SJSA1 (cell line): ENCODE measurements at regions not wholly inside any gene's neighbourhood (a gene's known extent, or its start where the extent isn't known, plus 50 kb on each side); places are given as distances from the start of the nearest gene placed in this dataset.

ENCODE experiments used
- DNase-seq, 2 experiments: peaks; one replicate each; pipeline ENCODE4 v3.0.0-alpha.2; 2015 to 2020; ENCODE audit warnings: low spot score in 2 of 2, low read depth in 1 of 2
- H3K27ac ChIP-seq: fragments of 250-450 bp; sonication (Bioruptor Pico); 2 replicates; pipeline ENCODE4 v1.5.1; 2020; ENCODE audit warnings: mild to moderate bottlenecking, moderate library complexity
- H3K27me3 ChIP-seq: fragments of 250-450 bp; sonication (Bioruptor Pico); replicated peaks from 2 replicates; pipeline ENCODE4 v1.5.1; 2020; ENCODE audit warnings: mild to moderate bottlenecking, moderate library complexity
- H3K36me3 ChIP-seq: fragments of 250-450 bp; sonication (Bioruptor Pico); 2 replicates; pipeline ENCODE4 v1.5.1; 2020; ENCODE audit warnings: mild to moderate bottlenecking
- H3K4me1 ChIP-seq: fragments of 250-450 bp; sonication (Bioruptor Pico); replicated peaks from 2 replicates; pipeline ENCODE4 v1.6.1; 2021; ENCODE audit warnings: mild to moderate bottlenecking
- H3K4me3 ChIP-seq: fragments of 250-450 bp; sonication (Bioruptor Pico); 2 replicates; pipeline ENCODE4 v1.5.1; 2020; ENCODE audit warnings: mild to moderate bottlenecking
- H3K9me3 ChIP-seq: fragments of 250-450 bp; sonication (Bioruptor Pico); replicated peaks from 2 replicates; pipeline ENCODE4 v1.5.1; 2020; ENCODE audit warnings: mild to moderate bottlenecking

DNA sequence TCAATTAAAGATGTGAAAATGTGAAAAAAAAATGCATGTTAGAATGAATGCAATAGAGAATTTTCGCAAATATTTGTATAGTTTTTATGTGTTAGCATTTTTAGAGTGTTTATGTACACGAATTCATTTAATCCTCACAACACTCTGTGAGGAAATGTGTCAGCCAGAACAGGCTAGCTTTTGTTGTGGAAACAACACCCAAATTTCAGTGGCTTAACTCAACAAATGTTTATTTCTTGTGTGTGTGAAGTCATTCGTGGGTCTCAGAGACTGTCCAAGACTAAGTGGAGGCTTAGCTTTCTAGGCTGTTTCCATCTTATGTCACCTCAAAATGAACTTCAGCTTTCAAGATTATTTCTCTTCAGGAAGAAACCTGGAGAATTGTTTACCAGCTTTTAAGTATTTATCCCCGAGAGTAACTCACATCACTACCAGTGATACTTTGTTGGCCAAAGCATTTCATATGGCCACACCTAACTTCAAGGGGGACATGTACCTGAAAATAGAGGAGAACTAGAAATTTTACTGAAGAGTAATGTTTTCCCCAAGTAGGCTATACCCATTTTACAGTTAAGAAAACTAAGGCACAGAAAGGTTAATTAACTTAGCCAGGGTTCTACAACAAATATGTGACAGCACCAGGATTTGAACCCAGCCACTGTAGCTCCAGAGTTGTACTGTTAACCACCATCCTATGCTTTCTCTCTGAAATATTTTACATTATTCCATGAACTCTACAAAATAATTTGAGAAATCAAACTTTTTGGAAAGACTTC lies 306.1 kb downstream of the QKI start:
- Histone ChIP-seq H3K27ac (no peak overlapping the region), H3K4me3 (no peak overlapping the region), H3K36me3 (no peaks in the 10 kb centered on the region), H3K9me3 (no peaks in the 10 kb centered on the region), H3K4me1 (no peaks in the 10 kb centered on the region), H3K27me3 (no peaks in the 10 kb centered on the region)
- no peak for DNase-seq

DNA sequence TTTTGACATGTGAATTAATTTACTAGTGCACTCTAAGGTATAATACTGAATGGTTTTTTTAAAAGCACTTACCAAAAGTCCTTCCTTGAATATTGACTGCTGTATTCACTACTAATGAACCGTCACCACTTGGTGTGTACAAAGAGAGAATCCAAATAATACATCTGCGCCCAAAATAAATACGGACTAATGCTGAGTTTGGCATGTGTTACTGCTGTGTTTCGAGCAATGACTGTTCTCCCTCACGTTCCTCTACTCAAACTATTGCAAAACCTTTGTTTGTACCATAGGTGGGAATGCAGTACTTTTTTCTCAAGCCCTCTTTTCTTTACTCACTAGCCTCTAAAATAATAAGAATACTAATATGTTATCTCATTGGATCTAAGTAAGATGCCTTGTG lies 305.5 kb downstream of the QKI start:
- no peaks in the 10 kb centered on the region for H3K36me3 ChIP-seq
- no peak overlapping the region for H3K27ac ChIP-seq
- no peaks in the 10 kb centered on the region for H3K27me3 ChIP-seq
- no peaks in the 10 kb centered on the region for H3K9me3 ChIP-seq
- no peak overlapping the region for H3K4me3 ChIP-seq
- no peaks in the 10 kb centered on the region for H3K4me1 ChIP-seq
- no peak for DNase-seq

DNA sequence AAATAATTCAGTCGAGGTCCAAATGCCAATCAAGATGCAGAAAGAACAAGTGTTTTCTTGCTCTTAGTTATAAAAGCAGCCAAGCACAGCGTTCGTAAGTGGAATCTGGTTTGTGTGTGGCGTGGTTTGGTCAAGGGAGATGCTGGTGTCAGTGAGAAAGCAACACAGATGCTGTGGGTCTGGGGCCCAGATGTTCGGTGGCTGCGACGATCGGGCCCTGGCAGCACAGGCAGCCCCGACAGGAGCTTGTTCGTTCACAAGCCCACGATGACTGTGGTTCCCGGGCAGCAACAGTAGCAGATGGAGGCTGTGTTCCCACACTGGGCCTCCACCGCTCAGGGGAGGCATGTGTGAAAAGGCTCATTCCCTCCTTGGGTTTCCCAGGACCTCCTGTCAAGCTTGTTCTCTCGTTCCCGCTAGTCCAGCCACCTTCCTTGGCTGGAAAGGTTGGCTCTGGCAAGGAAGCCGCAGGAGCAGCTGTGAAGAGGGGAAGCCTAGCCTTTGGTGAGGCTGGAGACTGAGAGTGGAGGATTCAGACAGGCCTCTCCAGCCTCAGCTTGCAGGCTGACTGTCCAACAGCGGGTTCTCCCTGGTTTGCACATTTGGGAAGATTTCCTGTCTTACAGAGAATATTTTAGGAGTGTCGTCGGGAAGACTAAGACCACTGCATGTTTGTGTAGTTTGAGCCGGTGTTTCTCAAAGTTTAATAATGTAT lies 304.7 kb downstream of the QKI start:
- no peak for DNase-seq
- Histone ChIP-seq H3K4me1 (no peaks in the 10 kb centered on the region), H3K4me3 (no peak overlapping the region), H3K36me3 (no peaks in the 10 kb centered on the region), H3K27me3 (no peaks in the 10 kb centered on the region), H3K9me3 (no peaks in the 10 kb centered on the region), H3K27ac (no peak overlapping the region)

- Histone ChIP-seq H3K9me3 (no peaks in the 10 kb centered on the region), H3K27me3 (no peaks in the 10 kb centered on the region), H3K4me1 (no peaks in the 10 kb centered on the region), H3K27ac (no peak overlapping the region), H3K4me3 (no peak overlapping the region), H3K36me3 (no peaks in the 10 kb centered on the region)
- no peak for DNase-seq
Measured at GRCh38 chr6:163718537-163718936, 304.0 kb downstream of the QKI start.

GRCh38 chr6:163717106-163717764 lies 302.7 kb downstream of the QKI start:
- DNase-seq: no peak
- H3K4me1 ChIP-seq: no peaks in the 10 kb centered on the region
- H3K9me3 ChIP-seq: no peaks in the 10 kb centered on the region
- H3K4me3 ChIP-seq: no peak overlapping the region
- H3K27me3 ChIP-seq: no peaks in the 10 kb centered on the region
- H3K27ac ChIP-seq: no peak overlapping the region
- no peaks in the 10 kb centered on the region for H3K36me3 ChIP-seq

DNA sequence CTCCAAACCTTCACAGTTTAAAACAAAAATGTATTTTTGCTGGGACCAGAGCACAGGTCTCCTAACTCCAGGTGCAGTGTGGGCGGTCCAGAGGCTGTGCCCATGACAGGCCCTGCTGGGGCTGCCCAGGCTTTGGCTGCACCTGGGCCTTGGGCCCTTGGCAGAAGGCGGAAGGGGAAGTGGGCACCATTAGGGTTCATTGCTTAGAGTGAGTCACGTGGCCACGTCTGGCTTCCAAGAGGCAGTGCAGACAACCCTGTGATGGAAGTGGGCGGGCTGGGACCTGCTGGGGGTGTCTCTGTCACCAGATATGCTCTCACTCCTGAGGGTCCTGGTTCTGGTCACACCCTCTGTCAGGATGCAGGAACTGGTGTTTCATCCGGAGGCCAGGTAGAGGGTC lies 302.2 kb downstream of the QKI start:
- Histone ChIP-seq H3K27ac (no peak overlapping the region), H3K36me3 (no peaks in the 10 kb centered on the region), H3K4me3 (no peak overlapping the region), H3K9me3 (no peaks in the 10 kb centered on the region), H3K27me3 (no peaks in the 10 kb centered on the region), H3K4me1 (no peaks in the 10 kb centered on the region)
- DNase-seq: no peak

- H3K9me3 ChIP-seq: no peaks in the 10 kb centered on the region
- H3K27me3 ChIP-seq: no peaks in the 10 kb centered on the region
- no peak overlapping the region for H3K4me3 ChIP-seq
- no peak overlapping the region for H3K27ac ChIP-seq
- H3K36me3 ChIP-seq: no peaks in the 10 kb centered on the region
- no peak for DNase-seq
- H3K4me1 ChIP-seq: no peaks in the 10 kb centered on the region
Measured at GRCh38 chr6:163715846-163716245, 301.3 kb downstream of the QKI start.

DNA sequence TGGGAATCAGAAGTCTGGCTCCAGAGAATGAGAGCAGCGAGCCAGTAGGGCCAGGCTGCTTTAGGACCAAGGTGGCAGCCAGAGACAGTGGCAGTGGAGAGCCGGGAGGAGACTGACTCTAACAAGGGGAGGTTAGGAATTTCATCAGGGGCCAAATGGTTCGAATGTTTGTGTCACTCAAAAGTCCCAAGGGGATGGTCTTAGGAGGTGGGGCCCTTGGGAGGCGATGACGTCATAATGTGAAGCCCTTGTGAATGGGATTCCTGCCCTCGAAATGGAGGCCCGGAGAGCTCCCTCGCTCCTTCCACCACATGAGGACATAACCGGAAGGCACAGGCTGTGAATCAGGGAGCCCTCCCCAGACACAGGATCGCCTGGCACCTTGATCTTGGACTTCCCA lies 299.7 kb downstream of the QKI start:
- no peaks in the 10 kb centered on the region for H3K27me3 ChIP-seq
- no peak for DNase-seq
- no peaks in the 10 kb centered on the region for H3K36me3 ChIP-seq
- H3K4me1 ChIP-seq: no peaks in the 10 kb centered on the region
- no peaks in the 10 kb centered on the region for H3K9me3 ChIP-seq
- no peak overlapping the region for H3K4me3 ChIP-seq
- H3K27ac ChIP-seq: no peak overlapping the region

DNA sequence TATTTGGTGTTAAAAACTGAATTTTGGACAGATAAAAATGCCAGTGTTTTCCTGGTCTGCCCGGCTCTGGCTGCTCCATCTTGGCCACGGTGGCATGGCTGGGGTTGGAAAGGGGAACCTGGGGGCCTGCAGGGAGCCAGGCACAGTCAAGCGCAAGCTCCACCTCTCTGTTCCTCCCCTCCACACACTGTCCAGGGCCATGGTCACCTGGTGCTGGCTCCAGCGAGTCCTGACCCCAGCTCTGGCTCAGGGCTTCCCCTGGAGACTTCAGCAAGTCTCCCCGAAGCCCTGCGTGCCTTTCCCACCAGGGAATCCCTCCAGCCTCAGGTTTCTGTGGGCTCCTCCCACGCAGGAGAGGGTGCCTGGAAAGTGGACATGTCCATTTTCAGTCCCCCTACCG lies 298.5 kb downstream of the QKI start:
- no peaks in the 10 kb centered on the region for H3K27me3 ChIP-seq
- no peaks in the 10 kb centered on the region for H3K36me3 ChIP-seq
- no peaks in the 10 kb centered on the region for H3K4me1 ChIP-seq
- H3K4me3 ChIP-seq: no peak overlapping the region
- no peak overlapping the region for H3K27ac ChIP-seq
- no peak for DNase-seq
- no peaks in the 10 kb centered on the region for H3K9me3 ChIP-seq

DNA sequence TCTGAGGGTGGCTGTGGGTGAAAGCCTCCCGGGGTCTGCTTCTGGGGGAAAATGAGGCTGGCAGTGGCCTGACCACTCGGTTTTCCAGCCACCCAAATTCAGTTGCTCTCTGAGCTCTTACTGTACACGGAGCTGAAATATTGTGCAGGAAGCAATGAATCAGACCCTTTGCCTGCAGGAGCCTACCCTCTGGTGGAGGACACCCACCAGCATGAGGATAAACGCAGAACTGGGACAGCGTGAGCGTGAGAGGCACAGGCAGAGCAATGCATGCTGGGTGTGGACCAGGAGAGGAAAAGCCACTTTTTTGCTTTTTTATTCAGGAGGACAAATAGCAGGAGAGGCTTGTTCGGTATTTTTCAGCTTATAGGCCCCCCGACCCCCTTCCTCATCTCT lies 298.0 kb downstream of the QKI start:
- no peak for DNase-seq
- H3K27me3 ChIP-seq: no peaks in the 10 kb centered on the region
- H3K4me3 ChIP-seq: no peak overlapping the region
- no peaks in the 10 kb centered on the region for H3K9me3 ChIP-seq
- no peak overlapping the region for H3K27ac ChIP-seq
- 0 out of 2 replicates have a peak, but pooled peaks cover under 1% of the 10 kb centered on the region for H3K4me1 ChIP-seq
- H3K36me3 ChIP-seq: no peaks in the 10 kb centered on the region

DNA sequence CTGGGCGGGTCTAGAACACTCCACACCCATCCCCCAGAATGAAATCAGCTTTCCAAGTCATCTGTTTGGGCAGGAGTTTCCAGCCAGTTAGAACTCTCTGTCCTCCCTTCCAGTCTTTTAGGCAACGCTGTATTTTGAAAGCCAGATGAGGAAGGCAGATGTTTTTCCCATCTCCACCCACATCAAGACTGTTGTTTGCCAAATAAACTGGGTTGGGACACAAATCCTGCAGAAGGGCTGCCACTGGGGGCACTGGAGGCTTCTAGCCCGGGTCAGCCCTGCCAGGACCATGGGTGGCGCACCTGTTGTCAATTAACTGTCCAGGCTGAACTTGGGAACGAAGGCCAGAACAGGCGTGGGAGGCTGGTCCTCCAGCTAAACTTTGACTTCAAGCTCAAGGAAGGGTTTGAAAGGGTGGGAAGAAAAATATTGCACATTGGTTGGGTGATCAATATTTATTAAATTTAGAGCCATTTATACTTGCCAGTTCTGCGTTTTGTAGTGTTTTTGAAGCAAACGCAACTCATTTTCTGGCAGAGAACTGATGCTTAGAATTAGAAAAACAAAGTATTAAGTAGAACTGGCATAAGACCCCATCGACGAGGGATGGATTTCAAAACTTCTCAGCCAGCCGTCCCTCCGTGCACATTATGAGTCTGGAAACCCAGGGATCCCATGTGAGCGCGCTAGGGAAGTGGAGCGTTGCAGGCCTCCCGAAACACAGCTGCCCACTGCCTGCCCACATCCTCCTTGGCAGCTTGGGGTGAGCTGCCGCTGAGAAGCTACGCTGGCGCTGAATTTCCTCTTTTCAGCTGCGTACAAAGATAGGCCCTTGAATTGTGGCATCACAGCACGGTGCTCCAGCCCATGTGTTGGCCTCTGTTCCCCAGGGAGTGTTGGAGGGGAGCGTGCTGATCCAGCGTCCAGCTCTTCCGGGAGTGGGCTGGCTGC lies 297.4 kb downstream of the QKI start:
- Histone ChIP-seq H3K36me3 (no peaks in the 10 kb centered on the region), H3K27ac (no peak overlapping the region), H3K4me1 (0 out of 2 replicates have a peak, but pooled peaks cover 5% of the 10 kb centered on the region), H3K27me3 (no peaks in the 10 kb centered on the region), H3K9me3 (no peaks in the 10 kb centered on the region), H3K4me3 (no peak overlapping the region)
- DNase-seq: no peak

DNA sequence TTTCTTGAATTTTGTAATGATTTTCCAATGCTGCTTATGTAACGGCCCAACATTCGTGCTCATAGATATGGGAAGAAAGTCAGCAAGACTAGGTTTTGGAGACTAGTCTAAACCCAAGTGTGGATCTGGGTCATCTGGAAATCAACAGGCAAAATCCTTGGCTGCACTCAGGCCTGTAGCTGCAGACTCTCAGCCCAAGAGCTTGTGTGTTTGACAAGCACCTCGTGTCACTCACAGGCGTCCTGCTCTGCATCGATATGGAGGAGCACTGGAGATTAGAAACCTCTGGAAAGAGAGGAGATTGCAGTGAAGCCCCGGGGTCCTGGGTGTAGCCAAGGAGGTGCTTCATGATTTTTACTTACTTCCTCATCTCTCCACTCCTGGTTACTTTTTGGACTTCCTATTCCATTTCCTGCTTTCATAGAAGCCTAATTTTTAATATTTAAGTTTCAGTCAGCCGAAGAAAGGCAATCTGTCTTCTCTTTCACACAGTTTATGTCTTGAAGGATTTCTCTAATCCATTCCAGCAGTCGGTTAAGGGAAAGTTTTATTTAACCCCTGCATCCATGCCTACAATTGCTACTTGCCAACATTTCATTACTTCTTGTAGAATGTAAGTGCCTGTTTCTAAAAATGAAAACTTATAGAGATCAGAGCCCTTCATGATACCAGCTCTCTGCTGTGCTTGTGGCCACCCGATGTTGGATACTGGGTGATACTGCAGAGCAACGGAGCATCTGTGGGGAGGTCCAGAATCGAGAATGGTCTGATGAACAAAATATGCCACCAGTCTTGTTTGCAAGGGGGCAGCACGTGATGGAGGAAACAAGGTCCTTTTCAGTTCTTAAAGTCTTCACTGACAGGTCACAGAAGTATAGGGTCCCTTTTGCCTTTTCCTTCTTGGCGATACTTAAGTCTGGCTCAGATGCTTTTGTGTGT lies 296.3 kb downstream of the QKI start:
- Histone ChIP-seq H3K4me1 (0 out of 2 replicates have a peak, but pooled peaks cover 5% of the 10 kb centered on the region), H3K36me3 (no peaks in the 10 kb centered on the region), H3K4me3 (no peak overlapping the region), H3K9me3 (no peaks in the 10 kb centered on the region), H3K27ac (no peak overlapping the region), H3K27me3 (no peaks in the 10 kb centered on the region)
- DNase-seq: no peak
